ENCODE measurements at regions not wholly inside any gene's neighbourhood (a gene's known extent, or its start where the extent isn't known, plus 50 kb on each side); places are given as distances from the start of the nearest gene placed in this dataset.

DNA sequence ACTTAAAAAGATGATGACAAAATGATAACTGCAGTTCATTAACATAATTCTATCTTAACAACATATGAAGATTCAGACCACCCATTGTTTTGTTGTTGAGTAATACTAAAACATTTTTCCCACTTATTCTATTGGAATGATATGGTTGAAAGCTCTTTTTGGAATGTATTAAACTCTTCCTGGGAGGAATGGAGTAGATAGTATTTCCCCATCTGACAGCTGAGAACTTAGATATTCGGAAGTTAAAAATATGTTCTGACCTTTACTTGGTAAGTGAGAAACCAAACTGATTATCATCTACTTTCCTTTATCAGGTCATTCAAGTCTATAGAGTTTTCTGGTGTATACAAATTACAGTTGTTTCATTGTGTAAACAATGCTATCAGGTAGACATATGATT is 452.9 kb downstream of the CSNK1G3 start:
- TF ChIP-seq, protein P1, sequence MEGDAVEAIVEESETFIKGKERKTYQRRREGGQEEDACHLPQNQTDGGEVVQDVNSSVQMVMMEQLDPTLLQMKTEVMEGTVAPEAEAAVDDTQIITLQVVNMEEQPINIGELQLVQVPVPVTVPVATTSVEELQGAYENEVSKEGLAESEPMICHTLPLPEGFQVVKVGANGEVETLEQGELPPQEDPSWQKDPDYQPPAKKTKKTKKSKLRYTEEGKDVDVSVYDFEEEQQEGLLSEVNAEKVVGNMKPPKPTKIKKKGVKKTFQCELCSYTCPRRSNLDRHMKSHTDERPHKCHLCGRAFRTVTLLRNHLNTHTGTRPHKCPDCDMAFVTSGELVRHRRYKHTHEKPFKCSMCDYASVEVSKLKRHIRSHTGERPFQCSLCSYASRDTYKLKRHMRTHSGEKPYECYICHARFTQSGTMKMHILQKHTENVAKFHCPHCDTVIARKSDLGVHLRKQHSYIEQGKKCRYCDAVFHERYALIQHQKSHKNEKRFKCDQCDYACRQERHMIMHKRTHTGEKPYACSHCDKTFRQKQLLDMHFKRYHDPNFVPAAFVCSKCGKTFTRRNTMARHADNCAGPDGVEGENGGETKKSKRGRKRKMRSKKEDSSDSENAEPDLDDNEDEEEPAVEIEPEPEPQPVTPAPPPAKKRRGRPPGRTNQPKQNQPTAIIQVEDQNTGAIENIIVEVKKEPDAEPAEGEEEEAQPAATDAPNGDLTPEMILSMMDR (tag by site-specific recombination; IDR thresholded peaks at IDR 0.05), result no peak
- TF ChIP-seq ZEB2 (tag by site-specific recombination; IDR thresholded peaks at IDR 0.05) (no peak), SETDB1 (IDR thresholded peaks at IDR 0.05; ENCODE audit: insufficient read length, low read length) (no peak), ZNF776 (tag by site-specific recombination; IDR thresholded peaks at IDR 0.05; ENCODE audit: borderline replicate concordance) (no peak)
- TF ChIP-seq, protein P2, sequence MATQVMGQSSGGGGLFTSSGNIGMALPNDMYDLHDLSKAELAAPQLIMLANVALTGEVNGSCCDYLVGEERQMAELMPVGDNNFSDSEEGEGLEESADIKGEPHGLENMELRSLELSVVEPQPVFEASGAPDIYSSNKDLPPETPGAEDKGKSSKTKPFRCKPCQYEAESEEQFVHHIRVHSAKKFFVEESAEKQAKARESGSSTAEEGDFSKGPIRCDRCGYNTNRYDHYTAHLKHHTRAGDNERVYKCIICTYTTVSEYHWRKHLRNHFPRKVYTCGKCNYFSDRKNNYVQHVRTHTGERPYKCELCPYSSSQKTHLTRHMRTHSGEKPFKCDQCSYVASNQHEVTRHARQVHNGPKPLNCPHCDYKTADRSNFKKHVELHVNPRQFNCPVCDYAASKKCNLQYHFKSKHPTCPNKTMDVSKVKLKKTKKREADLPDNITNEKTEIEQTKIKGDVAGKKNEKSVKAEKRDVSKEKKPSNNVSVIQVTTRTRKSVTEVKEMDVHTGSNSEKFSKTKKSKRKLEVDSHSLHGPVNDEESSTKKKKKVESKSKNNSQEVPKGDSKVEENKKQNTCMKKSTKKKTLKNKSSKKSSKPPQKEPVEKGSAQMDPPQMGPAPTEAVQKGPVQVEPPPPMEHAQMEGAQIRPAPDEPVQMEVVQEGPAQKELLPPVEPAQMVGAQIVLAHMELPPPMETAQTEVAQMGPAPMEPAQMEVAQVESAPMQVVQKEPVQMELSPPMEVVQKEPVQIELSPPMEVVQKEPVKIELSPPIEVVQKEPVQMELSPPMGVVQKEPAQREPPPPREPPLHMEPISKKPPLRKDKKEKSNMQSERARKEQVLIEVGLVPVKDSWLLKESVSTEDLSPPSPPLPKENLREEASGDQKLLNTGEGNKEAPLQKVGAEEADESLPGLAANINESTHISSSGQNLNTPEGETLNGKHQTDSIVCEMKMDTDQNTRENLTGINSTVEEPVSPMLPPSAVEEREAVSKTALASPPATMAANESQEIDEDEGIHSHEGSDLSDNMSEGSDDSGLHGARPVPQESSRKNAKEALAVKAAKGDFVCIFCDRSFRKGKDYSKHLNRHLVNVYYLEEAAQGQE (tag by site-specific recombination; IDR thresholded peaks at IDR 0.05), result no peak

All from HEK293 (cell line).